DND-41 (cell line): ENCODE measurements at regions not wholly inside any gene's neighbourhood (a gene's known extent, or its start where the extent isn't known, plus 50 kb on each side); places are given as distances from the start of the nearest gene placed in this dataset.
A peak's percentile ranks its signal among the peaks of the same experiment; 100 is the strongest.

ENCODE experiments used
- ATAC-seq: fragments of 200-7000 bp; cut with Tn5 transposase; 3 replicates; pipeline ENCODE4 v1.9.1; 2021; ENCODE audit warnings: low read depth; ENCODE audit not compliant: insufficient read depth
- DNase-seq: peaks from one replicate; pipeline ENCODE4 v3.0.0-alpha.2; 2020
- H2AFZ ChIP-seq: 2 replicates; pipeline ENCODE4 v1.6.0; 2012; ENCODE audit warnings: low read depth, low read length
- H3K27ac ChIP-seq: 2 replicates; pipeline ENCODE4 v1.5.1; 2012; ENCODE audit warnings: low read length, inconsistent platforms
- H3K27me3 ChIP-seq: fragments of 200-600 bp; sonication (generic); 2 replicates; pipeline ENCODE4 v1.6.0; 2012; ENCODE audit warnings: low read length, mild to moderate bottlenecking, inconsistent platforms; ENCODE audit not compliant: insufficient read depth, poor library complexity
- H3K36me3 ChIP-seq: 2 replicates; pipeline ENCODE4 v1.5.1; 2012; ENCODE audit warnings: low read length, inconsistent platforms; ENCODE audit not compliant: insufficient read depth
- H3K4me1 ChIP-seq: 2 replicates; pipeline ENCODE4 v1.5.1; 2012; ENCODE audit warnings: mild to moderate bottlenecking, low read length; ENCODE audit not compliant: insufficient read depth
- H3K4me2 ChIP-seq: 2 replicates; pipeline ENCODE4 v1.6.0; 2012; ENCODE audit warnings: mild to moderate bottlenecking, moderate library complexity, low read length, inconsistent platforms; ENCODE audit not compliant: insufficient read depth
- H3K4me3 ChIP-seq, 2 experiments: fragments of 200-600 bp in 1 of 2; shearing (Covaris generic) in 1 of 2; 2 replicates each; pipeline ENCODE4 v1.5.1; 2012 to 2016; ENCODE audit warnings: inconsistent platforms in 2 of 2, low read length in 2 of 2, mild to moderate bottlenecking in 2 of 2, low read depth in 1 of 2, moderate library complexity in 1 of 2
- H3K79me2 ChIP-seq: 2 replicates; pipeline ENCODE4 v1.6.0; 2012; ENCODE audit warnings: low read length, inconsistent platforms; ENCODE audit not compliant: insufficient read depth
- H3K9ac ChIP-seq: 2 replicates; pipeline ENCODE4 v1.6.0; 2012; ENCODE audit warnings: low read depth, mild to moderate bottlenecking, inconsistent platforms, low read length, moderate library complexity
- H3K9me3 ChIP-seq: 2 replicates; pipeline ENCODE4 v1.5.1; 2012; ENCODE audit warnings: low read length, moderate library complexity, mild to moderate bottlenecking, inconsistent platforms; ENCODE audit not compliant: insufficient read depth, severe bottlenecking
- H4K20me1 ChIP-seq: 2 replicates; pipeline ENCODE4 v1.6.0; 2012; ENCODE audit warnings: low read length; ENCODE audit not compliant: insufficient read depth
- EZH2 ChIP-seq: IDR thresholded peaks from 3 replicates; pipeline ENCODE4 v1.6.1; 2012; ENCODE audit warnings: borderline replicate concordance, low read depth, mild to moderate bottlenecking, moderate library complexity, low read length, inconsistent platforms; ENCODE audit not compliant: severe bottlenecking
- TF ChIP-seq, protein P1 (sequence below): IDR thresholded peaks from 2 replicates; pipeline ENCODE4 v1.5.1; 2012; ENCODE audit warnings: borderline replicate concordance, low read length, moderate library complexity, mild to moderate bottlenecking; ENCODE audit not compliant: poor library complexity, severe bottlenecking; ENCODE audit errors: extremely low read depth

- Histone ChIP-seq H4K20me1 (0 out of 2 replicates have a peak, but pooled peaks cover 3% of the 10 kb centered on the region), H3K27ac (no peak overlapping the region), H3K4me3 (no peak overlapping the region), H3K4me2 (no peak overlapping the region), H3K4me1 (no peaks in the 10 kb centered on the region), H3K27me3 (no peaks in the 10 kb centered on the region), H3K9me3 (no peaks in the 10 kb centered on the region), H3K36me3 (peaks cover 72% of the 10 kb centered on the region), H3K9ac (no peak overlapping the region), H3K79me2 (peaks cover 78% of the 10 kb centered on the region), H2AFZ (no peak overlapping the region)
- TF ChIP-seq, protein P1, sequence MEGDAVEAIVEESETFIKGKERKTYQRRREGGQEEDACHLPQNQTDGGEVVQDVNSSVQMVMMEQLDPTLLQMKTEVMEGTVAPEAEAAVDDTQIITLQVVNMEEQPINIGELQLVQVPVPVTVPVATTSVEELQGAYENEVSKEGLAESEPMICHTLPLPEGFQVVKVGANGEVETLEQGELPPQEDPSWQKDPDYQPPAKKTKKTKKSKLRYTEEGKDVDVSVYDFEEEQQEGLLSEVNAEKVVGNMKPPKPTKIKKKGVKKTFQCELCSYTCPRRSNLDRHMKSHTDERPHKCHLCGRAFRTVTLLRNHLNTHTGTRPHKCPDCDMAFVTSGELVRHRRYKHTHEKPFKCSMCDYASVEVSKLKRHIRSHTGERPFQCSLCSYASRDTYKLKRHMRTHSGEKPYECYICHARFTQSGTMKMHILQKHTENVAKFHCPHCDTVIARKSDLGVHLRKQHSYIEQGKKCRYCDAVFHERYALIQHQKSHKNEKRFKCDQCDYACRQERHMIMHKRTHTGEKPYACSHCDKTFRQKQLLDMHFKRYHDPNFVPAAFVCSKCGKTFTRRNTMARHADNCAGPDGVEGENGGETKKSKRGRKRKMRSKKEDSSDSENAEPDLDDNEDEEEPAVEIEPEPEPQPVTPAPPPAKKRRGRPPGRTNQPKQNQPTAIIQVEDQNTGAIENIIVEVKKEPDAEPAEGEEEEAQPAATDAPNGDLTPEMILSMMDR: no peak
- no peak for TF ChIP-seq EZH2
- no peak for ATAC-seq
- DNase-seq: no peak
Measured at GRCh38 chr4:177196615-177197014, 113.1 kb upstream of the NEIL3 start.

- H3K36me3 ChIP-seq: peaks cover 81% of the 10 kb centered on the region
- ATAC-seq (no peak), DNase-seq (no peak)
- no peak overlapping the region for H3K27ac ChIP-seq
- peaks cover 90% of the 10 kb centered on the region for H3K79me2 ChIP-seq
- H4K20me1 ChIP-seq: 0 out of 2 replicates have a peak, but pooled peaks cover 3% of the 10 kb centered on the region
- H3K4me2 ChIP-seq: no peak overlapping the region
- H3K9ac ChIP-seq: no peak overlapping the region
- H2AFZ ChIP-seq: no peak overlapping the region
- no peaks in the 10 kb centered on the region for H3K27me3 ChIP-seq
- H3K9me3 ChIP-seq: no peaks in the 10 kb centered on the region
- no peaks in the 10 kb centered on the region for H3K4me1 ChIP-seq
- TF ChIP-seq, protein P1: no peak
- TF ChIP-seq EZH2: no peak
- no peak overlapping the region for H3K4me3 ChIP-seq
Measured at GRCh38 chr4:177201614-177202013, 108.1 kb upstream of the NEIL3 start.

- Histone ChIP-seq H4K20me1 (peaks cover 9% of the 10 kb centered on the region; the same call in 1 of the 2 replicates), H3K27me3 (no peaks in the 10 kb centered on the region), H3K9me3 (no peaks in the 10 kb centered on the region), H3K79me2 (peaks cover 93% of the 10 kb centered on the region), H3K4me3 (no peak overlapping the region), H3K4me1 (no peaks in the 10 kb centered on the region), H2AFZ (no peak overlapping the region), H3K27ac (0 out of 2 replicates have a peak overlapping the region, but pooled peaks have one; percentile 15), H3K9ac (no peak overlapping the region), H3K4me2 (no peak overlapping the region), H3K36me3 (peaks cover 93% of the 10 kb centered on the region)
- ATAC-seq (no peak), DNase-seq (no peak)
- TF ChIP-seq, protein P1: no peak
- no peak for TF ChIP-seq EZH2
Measured at GRCh38 chr4:177204126-177204525, 105.5 kb upstream of the NEIL3 start.
